ENCODE measurements at regions not wholly inside any gene's neighbourhood (a gene's known extent, or its start where the extent isn't known, plus 50 kb on each side); places are given as distances from the start of the nearest gene placed in this dataset.

DNA sequence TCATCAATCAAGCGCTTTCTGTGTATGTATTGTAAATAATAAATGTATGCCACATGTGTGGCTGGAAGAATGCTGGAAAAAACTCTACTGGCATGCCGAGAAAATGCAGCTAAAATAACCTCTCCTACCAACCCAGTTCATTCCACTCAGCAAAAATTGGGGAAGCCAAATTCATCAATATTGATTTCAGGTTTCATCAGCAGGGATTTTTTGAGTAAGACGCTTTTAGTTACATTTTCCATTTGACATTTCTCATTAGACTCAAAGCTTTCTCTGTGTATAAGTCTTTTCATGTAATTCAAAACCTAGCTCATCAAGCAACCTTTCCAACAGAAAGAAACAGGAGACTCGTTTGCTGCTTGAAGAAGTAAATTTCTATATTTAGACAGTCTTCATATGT lies 338.1 kb downstream of the DMRT2 start:
- Histone ChIP-seq H4K8ac (ENCODE audit: low read depth, low read length) (no peak overlapping the region), H2AK5ac (ENCODE audit: low read depth, low read length) (no peak overlapping the region), H3K14ac (ENCODE audit: low read length) (no peak overlapping the region), H3K4ac (ENCODE audit: low read length) (no peak overlapping the region), H3K27me3 (ENCODE audit: control insufficient read depth in 3 of 3, insufficient read depth in 3 of 3, low read depth in 1 of 3, low read length in 3 of 3) (no peaks in the 10 kb centered on the region), H3K27ac (replicated peaks; ENCODE audit: low read length) (no peak overlapping the region), H3K18ac (ENCODE audit: low read length) (no peak overlapping the region), H3K9ac (ENCODE audit: low read depth, low read length, poor library complexity) (no peak overlapping the region), H2BK15ac (ENCODE audit: low read length) (no peak overlapping the region), H2BK12ac (ENCODE audit: low read length) (no peak overlapping the region), H3K4me3 (ENCODE audit: low read length in 2 of 2) (no peak overlapping the region), H3K4me1 (ENCODE audit: control insufficient read depth in 2 of 2, insufficient read depth in 1 of 2, low read depth in 1 of 2, low read length in 2 of 2) (no peaks in the 10 kb centered on the region), H3K4me2 (ENCODE audit: insufficient read depth, low read length, poor library complexity, severe bottlenecking) (no peak overlapping the region), H2BK120ac (ENCODE audit: low read depth, low read length) (no peak overlapping the region), H2AFZ (ENCODE audit: low read length) (no peak overlapping the region), H2BK5ac (ENCODE audit: low read length) (no peak overlapping the region), H4K91ac (ENCODE audit: low read depth, low read length, poor library complexity) (no peak overlapping the region), H3K23ac (ENCODE audit: low read depth, low read length, poor library complexity) (no peak overlapping the region), H3K9me3 (replicated peaks in 1 of 2; ENCODE audit: control insufficient read depth in 2 of 2, insufficient read depth in 1 of 2, low read depth in 1 of 2, low read length in 2 of 2) (no peaks in the 10 kb centered on the region), H3K36me3 (replicated peaks in 1 of 2; ENCODE audit: control insufficient read depth in 2 of 2, insufficient read depth in 2 of 2, low read length in 2 of 2) (no peaks in the 10 kb centered on the region), H3K79me1 (ENCODE audit: low read depth, low read length) (no peaks in the 10 kb centered on the region)
- DNase-seq (ENCODE audit: low spot score): no peak
- no CpG with 5 or more reads among the region's 4 CpGs for WGBS, 2 donors (ENCODE audit: extremely low coverage in 2 of 2, insufficient read length in 2 of 2, insufficient replicate concordance in 1 of 2)

DNA sequence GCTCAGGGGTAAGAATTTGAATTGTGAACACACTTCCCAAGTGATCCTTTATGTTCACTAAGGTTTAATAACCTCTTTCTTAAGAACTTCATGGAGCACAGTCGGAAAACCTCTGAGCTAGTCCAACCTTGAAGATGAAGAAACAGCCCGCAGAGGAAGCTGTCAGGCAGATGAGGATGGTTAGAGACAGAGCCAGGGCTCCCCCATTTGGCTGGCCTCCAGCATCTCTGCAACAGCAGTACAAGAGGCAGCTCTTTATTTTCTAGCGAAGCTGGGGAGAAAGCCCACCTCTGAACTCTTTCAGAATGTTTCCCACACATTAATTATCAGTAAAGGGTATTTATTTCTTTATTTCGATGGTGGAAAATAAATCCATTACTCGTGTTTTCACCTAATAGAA lies 350.8 kb downstream of the DMRT2 start:
- Histone ChIP-seq H3K9ac (ENCODE audit: low read depth, low read length, poor library complexity) (no peak overlapping the region), H3K4me3 (ENCODE audit: low read length in 2 of 2) (no peak overlapping the region), H2BK12ac (ENCODE audit: low read length) (no peak overlapping the region), H3K9me3 (replicated peaks in 1 of 2; ENCODE audit: control insufficient read depth in 2 of 2, insufficient read depth in 1 of 2, low read depth in 1 of 2, low read length in 2 of 2) (no peaks in the 10 kb centered on the region), H4K91ac (ENCODE audit: low read depth, low read length, poor library complexity) (no peak overlapping the region), H2BK120ac (ENCODE audit: low read depth, low read length) (no peak overlapping the region), H3K36me3 (replicated peaks in 1 of 2; ENCODE audit: control insufficient read depth in 2 of 2, insufficient read depth in 2 of 2, low read length in 2 of 2) (no peaks in the 10 kb centered on the region), H3K4me1 (ENCODE audit: control insufficient read depth in 2 of 2, insufficient read depth in 1 of 2, low read depth in 1 of 2, low read length in 2 of 2) (peaks cover 0 to 2% of the 10 kb centered on the region in 2 donors), H3K23ac (ENCODE audit: low read depth, low read length, poor library complexity) (no peak overlapping the region), H2BK15ac (ENCODE audit: low read length) (no peak overlapping the region), H2AK5ac (ENCODE audit: low read depth, low read length) (no peak overlapping the region), H4K8ac (ENCODE audit: low read depth, low read length) (no peak overlapping the region), H3K79me1 (ENCODE audit: low read depth, low read length) (no peaks in the 10 kb centered on the region), H3K27ac (replicated peaks; ENCODE audit: low read length) (no peak overlapping the region), H3K4ac (ENCODE audit: low read length) (no peak overlapping the region), H3K27me3 (ENCODE audit: control insufficient read depth in 3 of 3, insufficient read depth in 3 of 3, low read depth in 1 of 3, low read length in 3 of 3) (no peaks in the 10 kb centered on the region), H3K18ac (ENCODE audit: low read length) (no peak overlapping the region), H2AFZ (ENCODE audit: low read length) (no peak overlapping the region), H3K4me2 (ENCODE audit: insufficient read depth, low read length, poor library complexity, severe bottlenecking) (no peak overlapping the region), H3K14ac (ENCODE audit: low read length) (no peak overlapping the region), H2BK5ac (ENCODE audit: low read length) (no peak overlapping the region)
- no CpG with 5 or more reads among the region's 5 CpGs for WGBS, 2 donors (ENCODE audit: extremely low coverage in 2 of 2, insufficient read length in 2 of 2, insufficient replicate concordance in 1 of 2)
- DNase-seq (ENCODE audit: low spot score): no peak

DNA sequence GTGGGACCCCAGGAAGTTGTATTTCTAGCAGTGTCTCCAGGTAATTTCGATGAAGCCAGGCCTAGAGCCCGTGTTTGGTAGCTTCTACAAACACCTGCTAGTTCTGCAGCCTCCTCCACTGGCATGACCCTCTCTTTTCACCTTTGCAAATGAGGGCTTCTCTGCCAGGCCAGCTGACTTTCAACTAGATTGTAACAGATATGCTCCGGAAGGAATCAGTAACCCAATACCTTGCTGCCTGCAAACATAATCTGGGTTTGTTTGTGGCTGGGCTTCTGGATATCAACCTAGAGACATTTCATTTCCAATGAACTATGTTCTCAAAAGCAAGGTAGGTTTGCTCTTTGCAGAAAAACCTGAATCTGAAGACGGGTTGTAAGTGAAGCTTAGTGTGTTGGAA lies 354.8 kb downstream of the DMRT2 start:
- no peak overlapping the region for H2AFZ ChIP-seq (ENCODE audit: low read length)
- no peak overlapping the region for H3K4me2 ChIP-seq (ENCODE audit: insufficient read depth, low read length, poor library complexity, severe bottlenecking)
- no peak overlapping the region for H2BK5ac ChIP-seq (ENCODE audit: low read length)
- no peak overlapping the region for H4K8ac ChIP-seq (ENCODE audit: low read depth, low read length)
- H2BK120ac ChIP-seq (ENCODE audit: low read depth, low read length): no peak overlapping the region
- H3K27me3 ChIP-seq (ENCODE audit: control insufficient read depth in 3 of 3, insufficient read depth in 3 of 3, low read depth in 1 of 3, low read length in 3 of 3): no peaks in the 10 kb centered on the region
- no peak overlapping the region for H2BK12ac ChIP-seq (ENCODE audit: low read length)
- H3K18ac ChIP-seq (ENCODE audit: low read length): no peak overlapping the region
- H4K91ac ChIP-seq (ENCODE audit: low read depth, low read length, poor library complexity): no peak overlapping the region
- H3K27ac ChIP-seq (replicated peaks; ENCODE audit: low read length): no peak overlapping the region
- no peak overlapping the region for H3K4ac ChIP-seq (ENCODE audit: low read length)
- no peak overlapping the region for H2AK5ac ChIP-seq (ENCODE audit: low read depth, low read length)
- H3K79me1 ChIP-seq (ENCODE audit: low read depth, low read length): no peaks in the 10 kb centered on the region
- H3K14ac ChIP-seq (ENCODE audit: low read length): no peak overlapping the region
- no peaks in the 10 kb centered on the region for H3K36me3 ChIP-seq (replicated peaks in 1 of 2; ENCODE audit: control insufficient read depth in 2 of 2, insufficient read depth in 2 of 2, low read length in 2 of 2)
- H3K23ac ChIP-seq (ENCODE audit: low read depth, low read length, poor library complexity): no peak overlapping the region
- no peak overlapping the region for H3K9ac ChIP-seq (ENCODE audit: low read depth, low read length, poor library complexity)
- DNase-seq (ENCODE audit: low spot score): no peak
- no peak overlapping the region for H3K4me3 ChIP-seq (ENCODE audit: low read length in 2 of 2)
- no peaks in the 10 kb centered on the region for H3K9me3 ChIP-seq (replicated peaks in 1 of 2; ENCODE audit: control insufficient read depth in 2 of 2, insufficient read depth in 1 of 2, low read depth in 1 of 2, low read length in 2 of 2)
- H2BK15ac ChIP-seq (ENCODE audit: low read length): no peak overlapping the region
- no CpG with 5 or more reads among the region's 4 CpGs for WGBS, 2 donors (ENCODE audit: extremely low coverage in 2 of 2, insufficient read length in 2 of 2, insufficient replicate concordance in 1 of 2)
- peaks cover 0 to 2% of the 10 kb centered on the region in 2 donors for H3K4me1 ChIP-seq (ENCODE audit: control insufficient read depth in 2 of 2, insufficient read depth in 1 of 2, low read depth in 1 of 2, low read length in 2 of 2)

DNA sequence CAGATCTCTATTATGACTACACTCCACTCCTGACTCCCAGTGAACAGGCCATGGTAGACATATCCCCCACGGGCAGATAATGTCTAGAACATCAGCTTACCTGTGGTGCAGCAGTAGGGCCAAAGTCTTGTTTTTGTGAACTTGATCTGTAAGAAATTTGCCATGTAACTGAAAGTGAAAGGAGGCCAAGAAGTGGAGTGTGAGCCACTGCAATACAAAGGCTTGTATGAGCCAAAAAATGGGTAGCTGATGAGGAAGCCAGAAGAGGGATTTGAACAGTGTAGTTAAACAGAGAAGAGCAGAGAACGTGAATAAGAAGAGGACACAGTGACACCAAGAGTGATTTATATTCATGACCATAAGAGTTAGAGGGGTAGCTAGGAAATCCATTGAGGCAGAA lies 361.7 kb downstream of the DMRT2 start:
- no peak for DNase-seq (ENCODE audit: low spot score)
- no peak overlapping the region for H3K9ac ChIP-seq (ENCODE audit: low read depth, low read length, poor library complexity)

More for the DNA sequence above, 361.7 kb downstream of the DMRT2 start:
- Histone ChIP-seq H3K4me1 (ENCODE audit: control insufficient read depth in 2 of 2, insufficient read depth in 1 of 2, low read depth in 1 of 2, low read length in 2 of 2) (no peaks in the 10 kb centered on the region), H3K4me3 (ENCODE audit: low read length in 2 of 2) (no peak overlapping the region), H3K18ac (ENCODE audit: low read length) (no peak overlapping the region), H3K23ac (ENCODE audit: low read depth, low read length, poor library complexity) (no peak overlapping the region), H4K8ac (ENCODE audit: low read depth, low read length) (no peak overlapping the region), H2AFZ (ENCODE audit: low read length) (no peak overlapping the region), H2BK120ac (ENCODE audit: low read depth, low read length) (no peak overlapping the region), H3K9me3 (replicated peaks in 1 of 2; ENCODE audit: control insufficient read depth in 2 of 2, insufficient read depth in 1 of 2, low read depth in 1 of 2, low read length in 2 of 2) (no peaks in the 10 kb centered on the region), H3K27me3 (ENCODE audit: control insufficient read depth in 3 of 3, insufficient read depth in 3 of 3, low read depth in 1 of 3, low read length in 3 of 3) (no peaks in the 10 kb centered on the region), H3K14ac (ENCODE audit: low read length) (no peak overlapping the region), H3K4ac (ENCODE audit: low read length) (no peak overlapping the region), H2BK15ac (ENCODE audit: low read length) (no peak overlapping the region), H2AK5ac (ENCODE audit: low read depth, low read length) (no peak overlapping the region), H4K91ac (ENCODE audit: low read depth, low read length, poor library complexity) (no peak overlapping the region), H3K27ac (replicated peaks; ENCODE audit: low read length) (no peak overlapping the region), H3K79me1 (ENCODE audit: low read depth, low read length) (no peaks in the 10 kb centered on the region), H2BK12ac (ENCODE audit: low read length) (no peak overlapping the region), H3K36me3 (replicated peaks in 1 of 2; ENCODE audit: control insufficient read depth in 2 of 2, insufficient read depth in 2 of 2, low read length in 2 of 2) (no peaks in the 10 kb centered on the region), H2BK5ac (ENCODE audit: low read length) (no peak overlapping the region), H3K4me2 (ENCODE audit: insufficient read depth, low read length, poor library complexity, severe bottlenecking) (no peak overlapping the region)
- WGBS, 2 donors (ENCODE audit: extremely low coverage in 2 of 2, insufficient read length in 2 of 2, insufficient replicate concordance in 1 of 2): no CpG with 5 or more reads among the region's 2 CpGs

All from neuronal stem cell (in vitro differentiated cells).